Mammary epithelial cell (primary cell): ENCODE measurements at regions not wholly inside any gene's neighbourhood (a gene's known extent, or its start where the extent isn't known, plus 50 kb on each side); places are given as distances from the start of the nearest gene placed in this dataset.

Source experiments
- EZH2 ChIP-seq: IDR thresholded peaks from 2 replicates; pipeline ENCODE4 v1.6.1; 2012; ENCODE audit warnings: low read length, inconsistent platforms, borderline replicate concordance
- TF ChIP-seq, protein P1 (sequence below), 2 donors: IDR thresholded peaks in 1 of 2; conservative IDR thresholded peaks in 1 of 2; 2 replicates each; pipeline ENCODE4 v1.5.1; 2011 to 2012; ENCODE audit warnings: inconsistent platforms in 2 of 2, low read length in 2 of 2, mild to moderate bottlenecking in 2 of 2, control low read depth in 1 of 2, low read depth in 1 of 2; ENCODE audit not compliant: insufficient read depth in 1 of 2; ENCODE audit errors: extremely low read depth in 1 of 2

GRCh38 chr4:181976764-181977163 is 266.4 kb upstream of the TENM3 start:
- TF ChIP-seq, protein P1, sequence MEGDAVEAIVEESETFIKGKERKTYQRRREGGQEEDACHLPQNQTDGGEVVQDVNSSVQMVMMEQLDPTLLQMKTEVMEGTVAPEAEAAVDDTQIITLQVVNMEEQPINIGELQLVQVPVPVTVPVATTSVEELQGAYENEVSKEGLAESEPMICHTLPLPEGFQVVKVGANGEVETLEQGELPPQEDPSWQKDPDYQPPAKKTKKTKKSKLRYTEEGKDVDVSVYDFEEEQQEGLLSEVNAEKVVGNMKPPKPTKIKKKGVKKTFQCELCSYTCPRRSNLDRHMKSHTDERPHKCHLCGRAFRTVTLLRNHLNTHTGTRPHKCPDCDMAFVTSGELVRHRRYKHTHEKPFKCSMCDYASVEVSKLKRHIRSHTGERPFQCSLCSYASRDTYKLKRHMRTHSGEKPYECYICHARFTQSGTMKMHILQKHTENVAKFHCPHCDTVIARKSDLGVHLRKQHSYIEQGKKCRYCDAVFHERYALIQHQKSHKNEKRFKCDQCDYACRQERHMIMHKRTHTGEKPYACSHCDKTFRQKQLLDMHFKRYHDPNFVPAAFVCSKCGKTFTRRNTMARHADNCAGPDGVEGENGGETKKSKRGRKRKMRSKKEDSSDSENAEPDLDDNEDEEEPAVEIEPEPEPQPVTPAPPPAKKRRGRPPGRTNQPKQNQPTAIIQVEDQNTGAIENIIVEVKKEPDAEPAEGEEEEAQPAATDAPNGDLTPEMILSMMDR (conservative IDR thresholded peaks at IDR 0.05 in 1 of 2, IDR thresholded peaks at IDR 0.05 in 1 of 2; ENCODE audit: extremely low read depth in 1 of 2, insufficient read depth in 1 of 2, low read depth in 1 of 2, low read length in 2 of 2): no peak
- no peak for TF ChIP-seq EZH2
